Gastrocnemius medialis (tissue), 4 donors: ENCODE measurements at regions not wholly inside any gene's neighbourhood (a gene's known extent, or its start where the extent isn't known, plus 50 kb on each side); places are given as distances from the start of the nearest gene placed in this dataset.

ENCODE experiments used
- CTCF ChIP-seq, 5 experiments: fragments of 450-650 bp in 3 of 5; fragments of 200-600 bp in 2 of 5; sonication (generic) in 2 of 5; IDR thresholded peaks in 4 of 5; conservative IDR thresholded peaks in 1 of 5; 1 replicate in 4 of 5; 2 replicates in 1 of 5; pipeline ENCODE4 v1.5.1; 2016 to 2019; ENCODE audit warnings: antibody characterized with exemption in 5 of 5, mild to moderate bottlenecking in 3 of 5, moderate library complexity in 3 of 5
- POLR2A ChIP-seq, 2 donors: fragments of 450-650 bp; IDR thresholded peaks; one replicate each; pipeline ENCODE4 v1.6.1; 2017; ENCODE audit warnings: antibody characterized with exemption in 2 of 2, mild to moderate bottlenecking in 2 of 2, moderate library complexity in 2 of 2

- TF ChIP-seq POLR2A (IDR thresholded peaks at IDR 0.05) (no peak), CTCF (IDR thresholded peaks at IDR 0.05 in 4 of 5, conservative IDR thresholded peaks at IDR 0.05 in 1 of 5) (no peak)
Measured at GRCh38 chr14:106227793-106228192, 701.4 kb downstream of the TMEM121 start.
